OCI-LY7 (cell line): ENCODE measurements at regions not wholly inside any gene's neighbourhood (a gene's known extent, or its start where the extent isn't known, plus 50 kb on each side); places are given as distances from the start of the nearest gene placed in this dataset.

Experiments
- BruUV-seq: library from RNA; stranded (reverse); fragments of 400-500 nt; replicated peaks from 2 replicates; lab custom pipeline; 2021; lab: Mats Ljungman, UMichigan
- CTCF ChIA-PET: fragments of 300-600 bp; sonication (Branson Sonifier 250); formaldehyde crosslinking; loops from one replicate; lab custom pipeline; 2022; ENCODE audit warnings: antibody characterized with exemption; ENCODE audit not compliant: unreplicated experiment; lab: Charles Lee
- POLR2A ChIA-PET: fragments of 300-600 bp; sonication (Branson Sonifier 250); formaldehyde crosslinking; loops from one replicate; lab custom pipeline; 2022; ENCODE audit warnings: antibody characterized with exemption; lab: Charles Lee
- DNase-seq: peaks from one replicate; pipeline ENCODE4 v3.0.0-alpha.2; 2015; ENCODE audit warnings: low spot score
- H2AFZ ChIP-seq: fragments of 200-600 bp; sonication (generic), shearing (Covaris generic); 2 replicates; pipeline ENCODE4 v1.6.1; 2014; ENCODE audit warnings: mild to moderate bottlenecking, antibody characterized with exemption, low read length, moderate library complexity
- H3K27ac ChIP-seq: fragments of 200-600 bp; sonication (generic); 2 replicates; pipeline ENCODE4 v1.5.1; 2014; ENCODE audit warnings: mixed run types, low read depth, mild to moderate bottlenecking, moderate library complexity, low read length, inconsistent platforms; ENCODE audit not compliant: poor library complexity, severe bottlenecking
- H3K36me3 ChIP-seq: fragments of 200-600 bp; sonication (generic); 2 replicates; pipeline ENCODE4 v1.6.1; 2014; ENCODE audit warnings: mild to moderate bottlenecking, antibody characterized with exemption, low read length, moderate library complexity, mixed read lengths; ENCODE audit not compliant: insufficient read depth
- H3K4me1 ChIP-seq: fragments of 200-600 bp; sonication (generic); 2 replicates; pipeline ENCODE4 v1.5.1; 2014; ENCODE audit warnings: mild to moderate bottlenecking, low read length; ENCODE audit not compliant: insufficient read depth, poor library complexity, severe bottlenecking
- H3K4me2 ChIP-seq: fragments of 200-600 bp; sonication (generic); 2 replicates; pipeline ENCODE4 v1.6.1; 2014; ENCODE audit warnings: mild to moderate bottlenecking, low read length
- H3K4me3 ChIP-seq: fragments of 200-600 bp; sonication (generic); 2 replicates; pipeline ENCODE4 v1.5.1; 2014; ENCODE audit warnings: mild to moderate bottlenecking, low read depth, low read length; ENCODE audit not compliant: poor library complexity, severe bottlenecking
- H3K79me2 ChIP-seq: fragments of 200-600 bp; sonication (generic); 2 replicates; pipeline ENCODE4 v1.6.1; 2016; ENCODE audit warnings: low read depth, mild to moderate bottlenecking, low read length, moderate library complexity, mixed read lengths; ENCODE audit not compliant: insufficient read depth
- H3K9me2 ChIP-seq: fragments of 200-600 bp; sonication (generic); 2 replicates; pipeline ENCODE4 v1.6.1; 2016; ENCODE audit warnings: mild to moderate bottlenecking, low read length, mixed read lengths; ENCODE audit not compliant: insufficient read depth
- H3K9me3 ChIP-seq: fragments of 200-600 bp; sonication (generic); 2 replicates; pipeline ENCODE4 v1.6.1; 2014; ENCODE audit warnings: mild to moderate bottlenecking, mixed run types, low read length, mixed read lengths
- H4K20me1 ChIP-seq: fragments of 200-600 bp; sonication (generic); 2 replicates; pipeline ENCODE4 v1.6.1; 2014; ENCODE audit warnings: mild to moderate bottlenecking, antibody characterized with exemption, low read length, moderate library complexity, mixed read lengths; ENCODE audit not compliant: insufficient read depth
- CTCF ChIP-seq: fragments of 200-600 bp; sonication (generic); conservative IDR thresholded peaks from 2 replicates; pipeline ENCODE4 v1.5.1; 2014; ENCODE audit warnings: mild to moderate bottlenecking, antibody characterized with exemption, low read length, moderate library complexity, mixed read lengths
- EZH2phosphoT487 ChIP-seq: fragments of 200-600 bp; sonication (generic); IDR thresholded peaks from 2 replicates; pipeline ENCODE4 v1.6.1; 2018; ENCODE audit warnings: low read depth, borderline replicate concordance, mild to moderate bottlenecking, mixed run types, antibody characterized with exemption, low read length, moderate library complexity, mixed read lengths
- intact Hi-C: fragments of 100-400 bp; cut with micrococcal nuclease; formaldehyde crosslinking; loops from one replicate; pipeline ENCODE4 v1.10.0; 2022; ENCODE audit not compliant: unreplicated experiment

GRCh38 chr1:4323309-4323708 lies 331.1 kb upstream of the AJAP1 start:
- TF ChIP-seq EZH2phosphoT487 (no peak), CTCF (no peak)
- Histone ChIP-seq H3K9me3 (peaks cover 9% of the 10 kb centered on the region), H4K20me1 (no peaks in the 10 kb centered on the region), H3K27ac (no peak overlapping the region), H3K4me2 (no peak overlapping the region), H3K79me2 (no peaks in the 10 kb centered on the region), H3K36me3 (no peaks in the 10 kb centered on the region), H3K9me2 (no peaks in the 10 kb centered on the region), H3K4me3 (no peak overlapping the region), H2AFZ (no peak overlapping the region), H3K4me1 (no peaks in the 10 kb centered on the region)
- no TSS peak for BruUV-seq
- intact Hi-C loops, result no loop called here
- ChIA-PET POLR2A (no interaction called here), CTCF (no interaction called here)
- DNase-seq, result no peak

GRCh38 chr1:4324525-4324924 lies 329.9 kb upstream of the AJAP1 start:
- intact Hi-C loops, result no loop called here
- Histone ChIP-seq H3K9me3 (peaks cover 9% of the 10 kb centered on the region), H3K27ac (no peak overlapping the region), H3K4me3 (no peak overlapping the region), H3K79me2 (no peaks in the 10 kb centered on the region), H3K36me3 (no peaks in the 10 kb centered on the region), H4K20me1 (no peaks in the 10 kb centered on the region), H3K4me2 (no peak overlapping the region), H2AFZ (no peak overlapping the region), H3K4me1 (no peaks in the 10 kb centered on the region), H3K9me2 (no peaks in the 10 kb centered on the region)
- ChIA-PET CTCF (no interaction called here), POLR2A (interaction anchor here (0.5 kb wide), 1 partner anchor 46 kb away, joined by 3 read pairs; no protein-coding TSS in a partner anchor)
- no TSS peak for BruUV-seq
- DNase-seq, result no peak
- TF ChIP-seq EZH2phosphoT487 (no peak), CTCF (no peak)

- Histone ChIP-seq H3K27ac (no peak overlapping the region), H3K4me1 (no peaks in the 10 kb centered on the region), H3K4me2 (no peak overlapping the region), H3K9me2 (no peaks in the 10 kb centered on the region), H3K79me2 (no peaks in the 10 kb centered on the region), H3K36me3 (no peaks in the 10 kb centered on the region), H3K9me3 (no peaks in the 10 kb centered on the region), H2AFZ (no peak overlapping the region), H3K4me3 (no peak overlapping the region), H4K20me1 (no peaks in the 10 kb centered on the region)
- intact Hi-C loops, result no loop called here
- no peak for DNase-seq
- BruUV-seq, result no TSS peak
- TF ChIP-seq EZH2phosphoT487, result no peak
- no peak for TF ChIP-seq CTCF
- CTCF ChIA-PET, result no interaction called here
- POLR2A ChIA-PET, result no interaction called here
Measured at GRCh38 chr1:4327142-4327541, 327.3 kb upstream of the AJAP1 start.
